ENCODE measurements at regions not wholly inside any gene's neighbourhood (a gene's known extent, or its start where the extent isn't known, plus 50 kb on each side); places are given as distances from the start of the nearest gene placed in this dataset.

DNA sequence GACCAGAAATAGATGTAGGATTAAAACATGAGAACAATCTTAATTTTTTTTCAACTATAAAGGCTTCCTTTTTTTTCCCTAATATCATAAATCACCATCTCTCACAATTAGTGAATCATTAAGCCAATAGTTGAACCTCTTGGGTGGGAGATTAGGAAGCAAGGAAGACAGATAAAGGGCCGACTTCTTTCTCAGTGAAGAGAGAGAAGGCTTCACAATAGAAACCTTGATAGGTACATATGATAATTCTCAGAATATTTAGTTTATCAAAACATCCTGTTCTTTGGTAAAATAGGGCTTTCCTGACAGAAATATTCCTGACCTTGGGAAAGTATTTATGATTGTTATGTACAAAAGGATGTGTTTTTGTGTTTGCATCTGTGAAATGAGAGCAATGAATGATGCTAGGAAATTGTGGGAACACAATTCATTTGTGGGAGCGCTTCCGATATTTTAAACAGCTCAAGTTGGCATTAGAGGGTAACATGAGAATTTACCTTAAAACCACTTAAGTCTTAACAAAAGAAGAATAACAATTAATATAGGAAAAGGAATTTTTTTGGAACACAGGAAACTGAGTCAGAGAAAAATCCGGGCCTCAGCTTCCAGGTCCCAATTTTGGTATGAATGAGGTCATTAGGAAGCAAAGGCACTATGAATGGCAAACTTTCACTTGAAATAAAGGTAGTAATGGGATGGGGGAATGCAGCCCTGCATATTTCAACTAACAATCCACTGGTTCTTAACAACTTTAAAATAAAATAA lies 263.2 kb upstream of the TGFBR2 start:
- Mint-ChIP-seq H3K9me3 (peaks cover 2% of the 10 kb centered on the region), H3K27ac (no peak overlapping the region), H3K36me3 (ENCODE audit: low read depth) (peaks cover 5% of the 10 kb centered on the region), H3K4me3 (no peak overlapping the region), H3K27me3 (ENCODE audit: low read depth) (no peaks in the 10 kb centered on the region), H3K4me1 (ENCODE audit: low read depth) (peaks cover 46% of the 10 kb centered on the region)
- DNase-seq (ENCODE audit: low spot score): no peak

- DNase-seq (ENCODE audit: low spot score): no peak
- H3K4me3 Mint-ChIP-seq: no peak overlapping the region
- H3K27me3 Mint-ChIP-seq (ENCODE audit: low read depth): no peaks in the 10 kb centered on the region
- H3K4me1 Mint-ChIP-seq (ENCODE audit: low read depth): peaks cover 52% of the 10 kb centered on the region
- no peak overlapping the region for H3K27ac Mint-ChIP-seq
- H3K9me3 Mint-ChIP-seq: no peaks in the 10 kb centered on the region
- peaks cover 7% of the 10 kb centered on the region for H3K36me3 Mint-ChIP-seq (ENCODE audit: low read depth)
Measured at GRCh38 chr3:30343861-30344260, 262.5 kb upstream of the TGFBR2 start.

GRCh38 chr3:30344288-30344687 lies 262.1 kb upstream of the TGFBR2 start:
- Mint-ChIP-seq H3K4me1 (ENCODE audit: low read depth) (peaks cover 56% of the 10 kb centered on the region), H3K27me3 (ENCODE audit: low read depth) (no peaks in the 10 kb centered on the region), H3K4me3 (no peak overlapping the region), H3K36me3 (ENCODE audit: low read depth) (peaks cover 8% of the 10 kb centered on the region), H3K27ac (no peak overlapping the region), H3K9me3 (no peaks in the 10 kb centered on the region)
- no peak for DNase-seq (ENCODE audit: low spot score)

DNA sequence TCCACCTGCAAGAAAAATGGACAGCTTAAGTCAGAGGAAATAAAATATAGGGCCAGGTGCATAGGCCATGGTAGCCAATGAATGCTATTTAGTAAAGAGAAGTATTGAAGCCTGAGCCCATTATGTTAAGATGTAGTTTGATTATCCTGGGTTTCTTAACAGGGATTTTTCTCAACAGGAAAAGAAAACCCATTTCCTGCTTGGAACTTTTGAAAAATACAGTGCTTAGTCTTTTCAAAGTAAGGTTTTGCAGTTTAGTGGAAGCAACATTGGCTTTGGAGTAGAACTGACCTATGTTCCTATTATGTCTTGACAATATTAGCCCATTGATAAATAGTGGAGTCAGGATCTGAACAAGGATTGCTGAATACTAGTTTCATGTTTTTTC lies 259.5 kb upstream of the TGFBR2 start:
- peaks cover 10% of the 10 kb centered on the region for H3K36me3 Mint-ChIP-seq (ENCODE audit: low read depth)
- no peak for DNase-seq (ENCODE audit: low spot score)
- no peak overlapping the region for H3K27ac Mint-ChIP-seq
- peak overlapping the region; percentile 73 for H3K4me3 Mint-ChIP-seq
- H3K4me1 Mint-ChIP-seq (ENCODE audit: low read depth): peaks cover 74% of the 10 kb centered on the region
- no peaks in the 10 kb centered on the region for H3K9me3 Mint-ChIP-seq
- peaks cover 5% of the 10 kb centered on the region for H3K27me3 Mint-ChIP-seq (ENCODE audit: low read depth)

- peaks cover 10% of the 10 kb centered on the region for H3K36me3 Mint-ChIP-seq (ENCODE audit: low read depth)
- H3K4me1 Mint-ChIP-seq (ENCODE audit: low read depth): peaks cover 79% of the 10 kb centered on the region
- H3K27ac Mint-ChIP-seq: peak overlapping the region; percentile 81
- peaks cover 7% of the 10 kb centered on the region for H3K27me3 Mint-ChIP-seq (ENCODE audit: low read depth)
- peak overlapping the region; percentile 73 for H3K4me3 Mint-ChIP-seq
- no peaks in the 10 kb centered on the region for H3K9me3 Mint-ChIP-seq
- DNase-seq (ENCODE audit: low spot score): peak; percentile 76
Measured at GRCh38 chr3:30347679-30348216, 258.7 kb upstream of the TGFBR2 start.

DNA sequence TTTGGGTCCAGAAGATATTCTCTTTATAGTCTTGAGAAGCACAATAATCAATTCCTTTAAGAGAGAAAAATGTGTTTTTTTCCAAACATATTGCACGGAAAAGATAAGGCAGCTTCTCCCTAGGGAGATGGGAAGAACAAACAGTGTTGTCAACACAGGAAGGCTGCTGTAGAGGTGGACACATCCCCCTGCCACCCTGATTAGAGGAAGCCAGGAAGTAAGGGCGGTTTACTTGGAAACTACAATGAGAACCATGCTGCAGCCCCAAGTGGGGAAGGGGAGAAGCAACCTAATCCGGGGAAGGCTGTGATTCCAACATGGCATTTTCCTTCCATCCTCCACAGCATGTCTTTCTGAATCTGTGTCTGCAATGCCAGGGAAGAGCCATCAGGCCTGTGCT lies 256.9 kb upstream of the TGFBR2 start:
- H3K27me3 Mint-ChIP-seq (ENCODE audit: low read depth): peaks cover 7% of the 10 kb centered on the region
- H3K27ac Mint-ChIP-seq: no peak overlapping the region
- DNase-seq (ENCODE audit: low spot score): no peak
- peaks cover 90% of the 10 kb centered on the region for H3K4me1 Mint-ChIP-seq (ENCODE audit: low read depth)
- peaks cover 10% of the 10 kb centered on the region for H3K36me3 Mint-ChIP-seq (ENCODE audit: low read depth)
- H3K4me3 Mint-ChIP-seq: peak overlapping the region; percentile 56
- no peaks in the 10 kb centered on the region for H3K9me3 Mint-ChIP-seq

DNA sequence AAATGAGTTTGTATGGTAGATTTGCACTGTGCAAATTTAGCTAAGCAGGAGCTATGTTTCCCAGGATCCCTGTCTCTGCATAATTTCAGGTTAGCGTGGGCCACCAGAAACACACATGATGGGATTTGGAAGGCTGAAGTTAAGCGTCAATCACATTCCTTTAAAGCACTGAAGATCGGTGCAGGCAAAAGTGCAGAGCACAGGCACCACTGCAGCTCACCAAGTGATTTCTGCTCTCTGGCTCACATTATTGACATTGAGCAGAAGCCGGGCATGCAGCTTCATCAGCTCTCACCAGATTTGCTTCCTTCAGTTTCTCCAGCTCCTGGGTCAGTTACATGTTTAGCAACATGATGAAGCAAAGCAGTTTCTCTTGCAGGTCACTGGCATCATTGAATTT lies 256.4 kb upstream of the TGFBR2 start:
- H3K27me3 Mint-ChIP-seq (ENCODE audit: low read depth): peaks cover 7% of the 10 kb centered on the region
- peaks cover 95% of the 10 kb centered on the region for H3K4me1 Mint-ChIP-seq (ENCODE audit: low read depth)
- no peaks in the 10 kb centered on the region for H3K9me3 Mint-ChIP-seq
- no peak overlapping the region for H3K27ac Mint-ChIP-seq
- no peak for DNase-seq (ENCODE audit: low spot score)
- no peak overlapping the region for H3K4me3 Mint-ChIP-seq
- peaks cover 10% of the 10 kb centered on the region for H3K36me3 Mint-ChIP-seq (ENCODE audit: low read depth)

DNA sequence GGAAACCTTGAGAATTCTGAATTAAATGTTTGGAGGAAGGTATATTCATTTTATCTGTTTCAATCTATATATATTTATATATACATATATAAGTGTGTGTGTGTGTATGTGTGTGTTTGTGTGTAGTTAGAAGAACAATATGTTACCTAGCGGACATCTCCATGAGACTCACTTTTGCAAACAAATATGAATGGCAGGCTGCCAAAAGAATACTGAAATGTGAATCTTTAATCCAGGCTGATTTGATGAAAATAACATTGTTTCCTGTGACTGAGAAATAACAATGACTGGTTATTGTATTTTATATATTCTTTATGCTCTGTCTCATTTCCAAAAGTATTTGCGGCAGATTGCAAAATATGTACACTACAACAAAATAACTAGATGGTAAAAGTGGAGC lies 255.5 kb upstream of the TGFBR2 start:
- Mint-ChIP-seq H3K27me3 (ENCODE audit: low read depth) (peaks cover 7% of the 10 kb centered on the region), H3K36me3 (ENCODE audit: low read depth) (peaks cover 6% of the 10 kb centered on the region)

GRCh38 chr3:30352410-30353318 lies 253.7 kb upstream of the TGFBR2 start:
- H3K4me3 Mint-ChIP-seq: peak overlapping the region; percentile 20
- peaks cover 6% of the 10 kb centered on the region for H3K36me3 Mint-ChIP-seq (ENCODE audit: low read depth)
- DNase-seq (ENCODE audit: low spot score): no peak
- H3K27me3 Mint-ChIP-seq (ENCODE audit: low read depth): peaks cover 9% of the 10 kb centered on the region
- H3K27ac Mint-ChIP-seq: no peak overlapping the region
- H3K9me3 Mint-ChIP-seq: no peaks in the 10 kb centered on the region
- H3K4me1 Mint-ChIP-seq (ENCODE audit: low read depth): peaks cover 82% of the 10 kb centered on the region

More for the DNA sequence above, 255.5 kb upstream of the TGFBR2 start:
- H3K4me1 Mint-ChIP-seq (ENCODE audit: low read depth): peaks cover 94% of the 10 kb centered on the region
- DNase-seq (ENCODE audit: low spot score): no peak
- no peaks in the 10 kb centered on the region for H3K9me3 Mint-ChIP-seq
- H3K27ac Mint-ChIP-seq: no peak overlapping the region
- H3K4me3 Mint-ChIP-seq: no peak overlapping the region

DNA sequence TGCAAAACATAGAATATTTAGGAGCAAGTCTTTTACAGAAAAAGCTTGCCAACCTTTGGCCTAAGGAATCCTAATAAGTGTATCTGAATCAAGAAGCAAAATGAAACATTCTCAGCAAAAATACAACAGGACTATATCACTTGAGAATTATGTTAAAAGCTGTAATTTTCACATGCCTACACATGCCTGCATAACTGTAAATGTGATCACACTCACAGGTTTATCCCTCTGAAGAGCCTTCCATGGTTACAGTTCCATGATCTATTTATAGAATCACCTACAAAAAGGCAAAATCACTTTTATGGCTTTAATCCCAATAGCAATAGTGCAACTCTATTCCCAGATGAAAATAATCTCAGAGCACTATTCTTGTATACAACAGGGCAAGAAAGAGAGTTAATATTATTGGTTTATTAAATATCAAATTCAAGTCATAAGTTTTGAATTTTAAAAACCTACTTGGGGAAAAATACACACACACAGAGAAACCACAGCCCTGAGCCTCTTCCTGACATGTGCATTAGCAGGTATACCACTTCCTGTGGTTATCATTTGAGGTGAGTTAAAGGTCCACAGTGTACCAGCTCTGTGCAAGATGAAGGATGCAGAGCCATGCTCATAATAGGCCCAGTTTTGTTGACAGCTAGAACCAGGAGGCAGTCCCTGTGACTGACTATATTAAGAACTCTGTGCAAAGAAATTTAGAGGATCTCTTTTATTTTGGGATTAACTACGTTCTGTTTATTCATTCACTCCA lies 252.5 kb upstream of the TGFBR2 start:
- Mint-ChIP-seq H3K27ac (peak overlapping the region; percentile 69), H3K27me3 (ENCODE audit: low read depth) (peaks cover 14% of the 10 kb centered on the region), H3K36me3 (ENCODE audit: low read depth) (peaks cover 7% of the 10 kb centered on the region), H3K9me3 (no peaks in the 10 kb centered on the region), H3K4me3 (peak overlapping the region; percentile 76), H3K4me1 (ENCODE audit: low read depth) (peaks cover 69% of the 10 kb centered on the region)
- DNase-seq (ENCODE audit: low spot score): peak; percentile 62

DNA sequence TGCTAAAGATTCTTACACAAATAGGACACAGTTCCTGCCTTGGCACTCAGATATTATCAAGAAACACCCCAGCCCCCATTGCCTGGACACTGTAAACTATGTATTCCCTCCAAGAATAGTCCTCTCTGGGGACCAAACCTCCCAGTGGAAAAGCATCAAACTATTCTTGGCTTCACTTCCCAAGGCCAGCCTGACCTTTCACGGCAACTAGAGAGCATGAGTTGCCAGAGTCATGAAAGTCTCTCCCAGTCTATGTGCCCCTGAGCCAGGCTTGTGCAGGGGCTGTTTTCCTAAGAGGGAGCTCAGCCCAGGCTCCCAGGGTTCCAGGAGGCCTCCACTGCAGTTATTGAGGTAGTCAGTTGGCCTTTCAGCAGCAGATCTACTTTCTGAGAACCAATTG lies 251.9 kb upstream of the TGFBR2 start:
- Mint-ChIP-seq H3K27me3 (ENCODE audit: low read depth) (peaks cover 16% of the 10 kb centered on the region), H3K4me3 (peak overlapping the region; percentile 76), H3K4me1 (ENCODE audit: low read depth) (peaks cover 63% of the 10 kb centered on the region), H3K36me3 (ENCODE audit: low read depth) (peaks cover 5% of the 10 kb centered on the region), H3K9me3 (no peaks in the 10 kb centered on the region), H3K27ac (no peak overlapping the region)
- DNase-seq (ENCODE audit: low spot score): no peak

DNA sequence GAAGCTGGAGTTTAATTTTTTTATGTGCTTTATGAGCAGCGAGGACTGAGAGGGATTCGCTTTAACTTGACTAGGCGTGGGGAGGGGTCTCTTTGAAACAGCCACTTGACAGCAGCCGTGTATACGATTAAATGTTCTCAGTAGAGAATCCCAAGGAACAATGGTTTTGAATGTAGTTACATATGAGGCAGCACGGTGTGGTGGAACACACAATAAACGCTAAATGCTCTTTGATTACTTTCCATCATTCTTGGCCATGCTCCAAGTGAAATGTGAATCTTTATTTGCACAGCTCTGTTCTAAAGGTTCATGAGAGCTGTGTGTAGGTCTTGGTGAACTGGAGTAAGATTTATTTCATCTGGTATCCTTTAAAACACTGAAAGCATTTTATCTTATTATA lies 251.4 kb upstream of the TGFBR2 start:
- Mint-ChIP-seq H3K36me3 (ENCODE audit: low read depth) (peaks cover 5% of the 10 kb centered on the region), H3K27me3 (ENCODE audit: low read depth) (peaks cover 16% of the 10 kb centered on the region), H3K4me3 (peak overlapping the region; percentile 76), H3K4me1 (ENCODE audit: low read depth) (peaks cover 59% of the 10 kb centered on the region), H3K27ac (no peak overlapping the region), H3K9me3 (no peaks in the 10 kb centered on the region)
- DNase-seq (ENCODE audit: low spot score): no peak

DNA sequence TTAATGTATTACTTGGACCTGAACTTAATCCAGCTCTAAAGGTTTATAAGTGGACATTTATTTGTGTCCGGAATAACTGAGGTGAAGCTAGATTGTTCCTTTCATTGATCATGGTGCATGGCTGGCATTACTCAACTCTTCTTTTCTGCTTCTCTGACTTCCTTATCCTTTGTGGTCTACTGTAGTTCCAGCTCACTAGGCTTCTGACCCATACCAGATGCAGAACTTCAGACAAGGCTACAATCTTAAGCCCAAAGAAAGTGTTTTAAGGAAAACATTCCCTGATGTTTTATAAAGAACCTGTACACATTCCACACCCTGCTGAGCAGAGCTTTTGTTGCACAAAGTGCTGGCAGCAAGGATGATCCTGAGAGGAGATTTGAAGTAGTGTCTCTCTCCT lies 250.8 kb upstream of the TGFBR2 start:
- DNase-seq (ENCODE audit: low spot score): no peak
- H3K27ac Mint-ChIP-seq: no peak overlapping the region
- H3K27me3 Mint-ChIP-seq (ENCODE audit: low read depth): peaks cover 16% of the 10 kb centered on the region
- no peak overlapping the region for H3K4me3 Mint-ChIP-seq
- H3K4me1 Mint-ChIP-seq (ENCODE audit: low read depth): peaks cover 55% of the 10 kb centered on the region
- H3K9me3 Mint-ChIP-seq: no peaks in the 10 kb centered on the region
- H3K36me3 Mint-ChIP-seq (ENCODE audit: low read depth): peaks cover 3% of the 10 kb centered on the region

All from T-helper 2 cell treated with Interferon-gamma antibody and Interleukin-4, amounts not matched to agents 5 μg/mL and 100 μg/mL, for 36 hours (primary cell).